GM23248 (cell line): ENCODE measurements at regions not wholly inside any gene's neighbourhood (a gene's known extent, or its start where the extent isn't known, plus 50 kb on each side); places are given as distances from the start of the nearest gene placed in this dataset.

ENCODE experiments used
- DNase-seq: peaks from one replicate; pipeline ENCODE4 v3.0.0-alpha.2; 2015
- H2AFZ ChIP-seq: fragments of 200-600 bp; sonication (generic); 2 replicates; pipeline ENCODE4 v1.6.1; 2016; ENCODE audit warnings: antibody characterized with exemption
- H3F3A ChIP-seq: fragments of 200-600 bp; sonication (generic); 2 replicates; pipeline ENCODE4 v1.6.1; 2016; ENCODE audit warnings: mild to moderate bottlenecking, antibody characterized with exemption, mixed run types; ENCODE audit not compliant: insufficient read depth
- H3K27ac ChIP-seq: fragments of 200-600 bp; sonication (generic); 2 replicates; pipeline ENCODE4 v1.5.1; 2016; ENCODE audit warnings: mild to moderate bottlenecking
- H3K27me3 ChIP-seq: fragments of 200-600 bp; sonication (generic); replicated peaks from 2 replicates; pipeline ENCODE4 v1.6.1; 2016; ENCODE audit warnings: mild to moderate bottlenecking; ENCODE audit not compliant: insufficient read depth
- H3K36me3 ChIP-seq: fragments of 200-600 bp; sonication (generic); 2 replicates; pipeline ENCODE4 v1.6.1; 2016; ENCODE audit warnings: low read depth, mild to moderate bottlenecking
- H3K4me1 ChIP-seq: fragments of 200-600 bp; sonication (generic); 2 replicates; pipeline ENCODE4 v1.6.1; 2016; ENCODE audit warnings: mild to moderate bottlenecking; ENCODE audit not compliant: insufficient read depth
- H3K4me2 ChIP-seq: fragments of 200-600 bp; sonication (generic); one replicate; pipeline ENCODE4 v1.6.1; 2016; ENCODE audit warnings: mild to moderate bottlenecking; ENCODE audit not compliant: unreplicated experiment
- H3K4me3 ChIP-seq: fragments of 200-600 bp; sonication (generic); 2 replicates; pipeline ENCODE4 v1.5.1; 2016; ENCODE audit warnings: mild to moderate bottlenecking
- H3K79me2 ChIP-seq: fragments of 200-600 bp; sonication (generic); 2 replicates; pipeline ENCODE4 v1.6.1; 2016; ENCODE audit warnings: mild to moderate bottlenecking; ENCODE audit not compliant: insufficient read depth
- H3K9ac ChIP-seq: fragments of 200-600 bp; sonication (generic); 2 replicates; pipeline ENCODE4 v1.6.1; 2016; ENCODE audit warnings: mild to moderate bottlenecking
- H3K9me2 ChIP-seq: fragments of 200-600 bp; sonication (generic); 2 replicates; pipeline ENCODE4 v1.6.1; 2016; ENCODE audit warnings: mixed run types, mild to moderate bottlenecking, moderate library complexity; ENCODE audit not compliant: insufficient read depth
- H3K9me3 ChIP-seq: fragments of 200-600 bp; sonication (generic); one replicate; pipeline ENCODE4 v1.6.1; 2017; ENCODE audit warnings: low read depth
- H4K20me1 ChIP-seq: fragments of 200-600 bp; sonication (generic); 2 replicates; pipeline ENCODE4 v1.6.0; 2016; ENCODE audit not compliant: insufficient read depth
- EZH2 ChIP-seq: fragments of 200-600 bp; sonication (generic); IDR thresholded peaks from 2 replicates; pipeline ENCODE4 v1.6.1; 2018; ENCODE audit warnings: antibody characterized with exemption, mild to moderate bottlenecking; ENCODE audit not compliant: insufficient read depth, poor library complexity, severe bottlenecking
- EZH2phosphoT487 ChIP-seq: fragments of 200-600 bp; sonication (generic); IDR thresholded peaks from 2 replicates; pipeline ENCODE4 v1.6.1; 2018; ENCODE audit warnings: antibody characterized with exemption, moderate library complexity, mild to moderate bottlenecking, low read depth; ENCODE audit not compliant: insufficient read depth
- WGBS, 2 experiments: methylation state at CpG; one replicate each; pipeline ENCODE4 v1.1.6; 2015 to 2017; ENCODE audit warnings: low lambda C conversion rate in 2 of 2, low coverage in 1 of 2; ENCODE audit errors: missing lambda C conversion rate in 2 of 2; 5-methylcytosine and 5-hydroxymethylcytosine counted together
- in situ Hi-C: fragments of 300-500 bp; cut with MboI; formaldehyde crosslinking; loops from 2 replicates; pipeline ENCODE4 v1.15.0; 2020

DNA sequence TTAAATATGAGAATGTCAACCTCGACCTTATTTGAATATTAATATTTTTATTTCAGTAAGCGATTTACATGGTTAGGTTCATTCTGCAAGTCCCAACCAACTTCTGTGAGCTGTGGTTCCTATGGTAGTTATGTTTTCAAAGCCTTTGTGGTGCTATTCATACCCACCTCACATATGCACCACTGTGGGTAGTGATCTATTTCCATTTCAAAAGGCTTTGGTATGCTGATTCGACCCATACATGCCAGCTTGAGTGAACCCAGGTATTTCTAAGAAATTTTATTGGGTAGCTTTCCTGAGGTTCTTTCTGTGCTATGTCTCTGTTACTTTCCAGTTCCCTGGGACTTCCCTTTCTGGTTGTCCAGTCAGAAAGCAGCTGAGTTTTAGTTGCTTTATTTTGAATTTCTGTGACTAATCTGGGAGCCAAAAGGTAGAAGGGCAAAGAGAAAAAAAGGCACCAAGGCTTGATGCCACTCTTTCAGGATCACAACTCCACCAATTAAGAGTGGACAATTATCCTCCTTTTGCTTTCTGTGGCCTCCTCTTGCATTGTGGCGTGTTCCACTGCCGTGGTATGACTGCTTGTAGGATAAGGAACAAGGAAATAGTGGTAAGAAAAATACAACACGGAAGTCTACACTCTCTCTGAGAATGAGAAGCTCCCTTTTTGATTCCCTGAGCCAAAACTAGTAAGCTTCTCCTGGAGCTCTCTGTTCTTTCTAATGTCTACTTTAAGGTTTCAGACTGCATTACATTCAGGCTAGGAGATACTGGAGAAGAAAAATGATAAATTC, 729.1 kb downstream of the NOVA1 start:
- Histone ChIP-seq H3K4me3 (no peak overlapping the region), H3K9me3 (no peaks in the 10 kb centered on the region), H3K4me1 (no peaks in the 10 kb centered on the region), H3F3A (no peaks in the 10 kb centered on the region), H3K36me3 (no peaks in the 10 kb centered on the region), H3K9ac (no peak overlapping the region), H3K79me2 (no peaks in the 10 kb centered on the region), H3K9me2 (no peaks in the 10 kb centered on the region), H3K27ac (no peak overlapping the region), H2AFZ (no peak overlapping the region), H3K27me3 (no peaks in the 10 kb centered on the region), H3K4me2 (no peak overlapping the region), H4K20me1 (no peaks in the 10 kb centered on the region)
- DNase-seq, result no peak
- TF ChIP-seq EZH2 (no peak), EZH2phosphoT487 (no peak)
- in situ Hi-C loops, result no loop called here
- WGBS, 2 experiments, result 30 to 39% methylated on average over 6 of the region's 6 CpGs

DNA sequence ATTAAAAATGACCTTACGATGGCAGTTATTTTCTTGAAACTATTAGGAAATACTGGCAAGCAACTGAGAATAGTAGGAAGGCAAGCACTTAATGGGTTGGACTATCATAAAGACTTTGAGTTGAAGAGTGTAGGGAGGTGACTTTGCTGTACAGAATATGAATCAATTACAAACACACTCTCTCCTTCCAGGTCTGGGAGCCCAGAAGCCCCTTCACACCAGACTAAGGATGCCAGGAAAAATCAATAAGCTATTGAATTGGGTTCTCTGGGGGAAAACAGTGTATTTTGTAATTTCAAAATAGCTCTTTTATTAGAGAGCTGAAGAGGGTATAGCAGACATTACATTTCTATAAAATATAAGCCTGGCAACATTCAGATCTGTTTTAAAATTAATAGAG, 736.4 kb downstream of the NOVA1 start:
- Histone ChIP-seq H3K9me2 (no peaks in the 10 kb centered on the region), H3K9me3 (no peaks in the 10 kb centered on the region), H3K9ac (no peak overlapping the region), H3K4me3 (no peak overlapping the region), H3K36me3 (no peaks in the 10 kb centered on the region), H3K27ac (no peak overlapping the region), H3K79me2 (no peaks in the 10 kb centered on the region), H3K27me3 (no peaks in the 10 kb centered on the region), H3K4me2 (no peak overlapping the region), H4K20me1 (no peaks in the 10 kb centered on the region), H3F3A (no peaks in the 10 kb centered on the region), H2AFZ (no peak overlapping the region), H3K4me1 (no peaks in the 10 kb centered on the region)
- no peak for DNase-seq
- no peak for TF ChIP-seq EZH2
- no peak for TF ChIP-seq EZH2phosphoT487
- in situ Hi-C loops, result no loop called here
- 19 to 20% methylated on average over 1 of the region's 1 CpG for WGBS, 2 experiments

DNA sequence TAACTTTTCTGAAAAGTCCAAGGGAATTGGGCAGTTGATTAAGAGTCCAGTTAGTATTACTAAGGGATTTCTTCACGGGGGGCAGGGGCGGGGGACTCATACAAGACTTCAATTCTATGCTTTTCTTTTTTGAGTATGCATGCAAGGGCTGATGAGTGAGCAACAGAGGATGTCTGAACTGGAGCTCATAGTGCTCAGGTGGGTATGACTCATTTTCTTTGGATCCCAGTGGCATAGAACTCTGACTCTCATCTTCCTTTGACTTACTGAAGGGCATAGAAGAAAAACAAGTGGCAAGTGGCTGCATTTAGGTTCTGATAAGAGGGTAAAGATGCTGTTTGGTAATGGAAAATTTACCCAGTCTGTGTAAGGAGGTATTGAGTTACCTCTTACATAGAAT, 749.2 kb downstream of the NOVA1 start:
- in situ Hi-C loops, result no loop called here
- WGBS, 2 experiments, result 20 to 50% methylated on average over 2 of the region's 2 CpGs
- H3K79me2 ChIP-seq, result no peaks in the 10 kb centered on the region

DNA sequence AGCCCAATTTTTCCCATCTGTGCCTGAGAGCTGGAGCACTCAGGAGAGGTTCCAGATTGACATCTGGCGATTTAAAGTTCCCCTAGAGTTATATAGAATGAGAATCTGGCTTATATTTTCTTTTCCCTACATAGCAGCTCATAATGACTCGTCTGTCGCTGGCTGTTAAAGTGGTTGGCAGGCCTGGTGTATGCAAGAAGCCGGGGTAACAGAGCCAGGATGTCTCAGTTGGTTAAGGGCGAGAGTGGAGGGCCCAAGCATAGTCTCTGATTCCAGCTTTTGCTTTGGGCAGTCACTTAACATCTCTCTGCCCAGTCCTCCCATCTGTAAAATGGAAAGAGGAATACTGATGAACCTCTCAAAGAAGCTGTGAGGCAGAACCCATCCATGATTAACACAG, 751.6 kb downstream of the NOVA1 start:
- TF ChIP-seq EZH2phosphoT487 (no peak), EZH2 (no peak)
- 4 to 5% methylated on average over 5 of the region's 5 CpGs for WGBS, 2 experiments

More for the DNA sequence above, 749.2 kb downstream of the NOVA1 start:
- Histone ChIP-seq H3K9me3 (no peaks in the 10 kb centered on the region), H3K9ac (no peak overlapping the region), H3K9me2 (no peaks in the 10 kb centered on the region), H3K27ac (no peak overlapping the region), H3F3A (no peaks in the 10 kb centered on the region), H3K4me3 (no peak overlapping the region), H2AFZ (no peak overlapping the region), H4K20me1 (no peaks in the 10 kb centered on the region), H3K36me3 (no peaks in the 10 kb centered on the region), H3K4me1 (no peaks in the 10 kb centered on the region), H3K27me3 (no peaks in the 10 kb centered on the region), H3K4me2 (no peak overlapping the region)
- TF ChIP-seq EZH2 (no peak), EZH2phosphoT487 (no peak)
- DNase-seq, result no peak

More for the DNA sequence above, 751.6 kb downstream of the NOVA1 start:
- no peak for DNase-seq
- Histone ChIP-seq H4K20me1 (no peaks in the 10 kb centered on the region), H3F3A (no peaks in the 10 kb centered on the region), H3K79me2 (no peaks in the 10 kb centered on the region), H3K9ac (no peak overlapping the region), H3K27me3 (no peaks in the 10 kb centered on the region), H3K9me2 (no peaks in the 10 kb centered on the region), H3K4me3 (no peak overlapping the region), H3K4me2 (no peak overlapping the region), H2AFZ (no peak overlapping the region), H3K9me3 (no peaks in the 10 kb centered on the region), H3K4me1 (no peaks in the 10 kb centered on the region), H3K27ac (no peak overlapping the region), H3K36me3 (no peaks in the 10 kb centered on the region)
- in situ Hi-C loops, result no loop called here
